ENCODE measurements at regions not wholly inside any gene's neighbourhood (a gene's known extent, or its start where the extent isn't known, plus 50 kb on each side); places are given as distances from the start of the nearest gene placed in this dataset.
"Not testable (repeated sequence)": the region's sequence is repeated elsewhere in the genome, so short reads cannot be mapped to it uniquely, and the experiment has no call there.

DNA sequence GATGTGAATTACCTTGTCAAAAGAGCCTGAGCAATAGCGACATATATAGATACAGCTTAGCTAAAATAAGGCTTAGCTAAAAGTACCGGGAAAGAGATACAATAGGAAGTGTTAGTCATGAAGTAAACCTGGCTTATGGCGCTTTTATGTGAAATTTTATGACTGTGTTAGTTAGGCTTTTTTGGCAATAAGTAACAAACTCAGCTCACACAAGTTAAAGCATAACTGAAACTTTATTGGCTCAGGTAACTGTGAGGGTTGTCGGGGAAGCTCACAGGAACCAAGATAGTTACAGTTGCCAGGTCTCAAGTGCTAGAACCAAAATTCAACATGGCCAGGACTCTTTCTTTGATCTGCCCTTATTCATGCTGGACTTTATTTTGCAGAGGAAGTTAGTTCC, 925.0 kb upstream of the GYPC start:
- H3K4me3 Mint-ChIP-seq, result no peak overlapping the region
- DNase-seq (ENCODE audit: low spot score) (no peak), ATAC-seq (no peak)
- H3K27me3 Mint-ChIP-seq, result no peaks in the 10 kb centered on the region
- peaks cover 20% of the 10 kb centered on the region for H3K9me3 Mint-ChIP-seq
- no peak overlapping the region for H3K27ac Mint-ChIP-seq
- H3K36me3 Mint-ChIP-seq, result no peaks in the 10 kb centered on the region
- H3K4me1 Mint-ChIP-seq (ENCODE audit: low read depth in 2 of 2), result no peaks in the 10 kb centered on the region

DNA sequence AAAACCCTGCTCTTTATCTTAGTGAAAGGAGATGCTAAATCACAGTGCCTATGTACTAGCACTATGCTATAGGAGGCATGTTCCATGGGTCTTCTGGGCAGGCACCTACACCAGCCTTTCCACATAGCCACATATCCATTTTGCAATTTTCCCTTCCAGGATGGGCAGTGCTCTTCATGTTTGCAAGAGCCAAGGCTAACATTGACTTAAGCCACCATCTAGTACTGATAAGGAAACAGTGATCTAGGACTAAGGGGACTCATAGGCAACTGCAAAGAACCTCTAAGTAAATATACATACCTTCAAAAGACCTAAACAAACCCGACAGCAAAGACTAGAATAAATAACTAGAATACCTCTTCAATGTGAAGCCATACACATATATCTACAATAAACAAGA, 919.7 kb upstream of the GYPC start:
- H3K4me1 Mint-ChIP-seq (ENCODE audit: low read depth in 2 of 2), result no peaks in the 10 kb centered on the region
- H3K9me3 Mint-ChIP-seq, result peaks cover 22% of the 10 kb centered on the region
- H3K27ac Mint-ChIP-seq, result no peak overlapping the region
- peaks cover 6% of the 10 kb centered on the region for H3K36me3 Mint-ChIP-seq
- no peaks in the 10 kb centered on the region for H3K27me3 Mint-ChIP-seq
- DNase-seq (ENCODE audit: low spot score) (no peak), ATAC-seq (no peak)
- no peak overlapping the region for H3K4me3 Mint-ChIP-seq

DNA sequence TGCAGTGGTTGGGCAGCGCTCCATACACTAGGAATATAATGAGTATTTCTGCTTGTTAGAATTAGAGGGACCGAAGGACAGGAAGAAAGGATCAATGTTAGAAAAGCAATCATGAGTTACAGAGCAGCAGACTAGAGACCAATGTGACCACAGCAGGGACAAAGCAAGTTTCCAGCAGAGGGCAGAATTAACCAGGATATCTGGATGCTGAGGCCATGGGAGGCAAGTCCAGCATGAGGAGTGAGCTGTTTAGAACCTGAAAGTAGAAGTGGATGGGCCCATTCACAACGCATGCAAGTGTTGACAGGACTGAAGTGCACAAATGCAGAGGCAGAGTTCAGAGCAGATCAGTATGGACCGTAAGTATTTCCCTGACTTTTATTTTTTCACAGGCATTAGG, 910.4 kb upstream of the GYPC start:
- ATAC-seq (no peak), DNase-seq (ENCODE audit: low spot score) (no peak)
- Mint-ChIP-seq H3K27ac (no peak overlapping the region), H3K9me3 (peaks cover 21% of the 10 kb centered on the region), H3K4me3 (no peak overlapping the region), H3K4me1 (ENCODE audit: low read depth in 2 of 2) (no peaks in the 10 kb centered on the region), H3K27me3 (no peaks in the 10 kb centered on the region), H3K36me3 (no peaks in the 10 kb centered on the region)

DNA sequence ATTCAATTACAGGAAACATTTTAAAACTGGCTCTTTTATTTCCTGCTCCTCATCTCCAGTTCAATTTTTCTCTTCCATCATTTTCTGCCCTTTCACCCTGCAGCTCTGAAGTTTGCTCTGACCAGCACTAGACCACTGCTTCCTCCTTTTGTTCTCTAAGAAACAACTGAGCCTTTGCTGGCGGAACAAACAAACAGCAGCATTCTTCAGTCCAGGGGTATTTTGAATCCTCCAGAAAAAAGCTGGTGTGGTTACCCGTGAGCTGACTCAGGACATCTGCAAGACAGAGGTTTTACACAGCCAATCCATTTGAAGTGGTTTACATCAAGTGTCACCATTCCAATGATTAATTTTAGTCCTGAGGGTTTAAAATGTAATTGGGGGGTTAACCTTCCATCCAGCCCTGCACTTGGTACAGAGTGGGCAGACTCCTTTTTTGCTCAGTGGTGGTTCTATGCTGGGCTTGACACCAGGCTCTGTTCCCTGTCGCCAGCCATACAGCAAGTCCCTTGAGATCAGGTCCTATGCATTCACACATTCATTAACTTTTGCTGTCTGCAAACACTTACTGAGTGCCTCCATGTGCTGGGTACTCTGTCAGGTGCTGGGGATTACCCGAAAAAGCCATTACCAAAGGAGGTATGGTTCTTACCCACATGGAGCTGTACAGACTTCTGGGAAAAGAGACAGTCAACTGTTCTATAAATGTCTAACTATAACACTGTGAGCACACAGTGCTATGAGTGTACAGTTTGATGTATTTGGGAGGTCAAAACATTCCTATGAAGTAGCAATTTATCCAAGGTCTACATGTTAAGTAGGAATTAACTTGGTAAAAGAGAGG, 909.4 kb upstream of the GYPC start:
- no peak overlapping the region for H3K27ac Mint-ChIP-seq
- H3K27me3 Mint-ChIP-seq, result no peaks in the 10 kb centered on the region
- no peaks in the 10 kb centered on the region for H3K36me3 Mint-ChIP-seq
- no peak overlapping the region for H3K4me3 Mint-ChIP-seq
- DNase-seq (ENCODE audit: low spot score) (no peak), ATAC-seq (no peak)
- peaks cover 17% of the 10 kb centered on the region for H3K9me3 Mint-ChIP-seq
- H3K4me1 Mint-ChIP-seq (ENCODE audit: low read depth in 2 of 2), result no peaks in the 10 kb centered on the region

DNA sequence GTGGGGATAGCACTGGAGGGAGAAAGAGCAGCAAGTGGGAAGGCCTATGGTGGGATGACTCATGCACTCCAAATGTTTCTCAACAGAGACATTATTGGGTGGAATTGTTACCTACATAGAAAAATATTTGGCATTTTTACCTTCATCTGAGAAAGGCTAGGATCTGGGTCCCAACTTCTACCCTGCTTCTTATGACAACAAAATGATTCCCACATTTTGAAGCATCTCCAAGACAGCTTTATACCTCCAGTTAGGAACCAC, 908.9 kb upstream of the GYPC start:
- ATAC-seq (no peak), DNase-seq (ENCODE audit: low spot score) (no peak)
- Mint-ChIP-seq H3K36me3 (no peaks in the 10 kb centered on the region), H3K4me1 (ENCODE audit: low read depth in 2 of 2) (no peaks in the 10 kb centered on the region), H3K27ac (no peak overlapping the region), H3K27me3 (no peaks in the 10 kb centered on the region), H3K4me3 (no peak overlapping the region), H3K9me3 (peaks cover 17% of the 10 kb centered on the region)

DNA sequence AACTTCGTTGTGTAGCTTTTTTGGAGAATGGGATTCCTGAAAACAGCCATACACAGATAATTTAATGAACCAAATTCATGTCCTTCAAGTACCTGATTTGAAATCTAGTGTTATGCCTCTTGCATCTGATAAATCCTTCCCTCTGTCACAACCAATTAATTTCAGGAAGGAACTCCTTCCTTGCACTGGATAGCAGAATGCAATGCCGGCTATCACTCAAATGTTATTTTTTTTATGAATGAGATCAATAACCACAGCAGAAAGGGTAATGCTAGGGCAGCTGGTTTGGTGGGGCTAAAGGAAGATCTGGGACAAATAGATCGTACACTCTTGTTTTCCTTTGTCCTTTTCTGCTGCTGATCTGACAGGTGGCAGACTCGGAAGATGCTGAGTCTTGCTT, 899.5 kb upstream of the GYPC start:
- H3K9me3 Mint-ChIP-seq, result peaks cover 11% of the 10 kb centered on the region
- H3K4me3 Mint-ChIP-seq, result no peak overlapping the region
- no peaks in the 10 kb centered on the region for H3K27me3 Mint-ChIP-seq
- ATAC-seq, result no peak
- no peak for DNase-seq (ENCODE audit: low spot score)
- no peak overlapping the region for H3K27ac Mint-ChIP-seq
- H3K36me3 Mint-ChIP-seq, result no peaks in the 10 kb centered on the region
- no peaks in the 10 kb centered on the region for H3K4me1 Mint-ChIP-seq (ENCODE audit: low read depth in 2 of 2)

DNA sequence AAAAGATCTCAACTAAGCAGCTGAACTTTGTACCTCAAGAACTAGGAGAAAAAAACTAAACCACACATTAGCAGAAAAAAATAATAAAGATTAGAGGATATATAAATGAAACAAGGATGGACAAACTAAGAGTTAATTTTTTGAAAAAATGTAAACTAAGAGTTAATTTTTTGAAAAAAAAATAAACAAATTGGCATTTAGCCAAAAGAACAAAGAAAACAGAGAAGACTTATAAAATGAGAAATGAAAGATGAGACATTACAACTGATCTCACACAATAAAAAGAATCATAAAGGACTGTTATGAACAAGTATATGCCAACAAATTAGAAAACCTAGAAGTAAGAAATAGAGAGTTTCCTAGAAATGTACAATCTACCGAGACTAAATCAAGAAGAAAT, 859.2 kb upstream of the GYPC start:
- peaks cover 9% of the 10 kb centered on the region for H3K36me3 Mint-ChIP-seq
- no peak for DNase-seq (ENCODE audit: low spot score)
- H3K4me1 Mint-ChIP-seq (ENCODE audit: low read depth in 2 of 2), result no peaks in the 10 kb centered on the region
- H3K27me3 Mint-ChIP-seq, result no peaks in the 10 kb centered on the region
- no peak for ATAC-seq
- H3K27ac Mint-ChIP-seq, result no peak overlapping the region
- H3K4me3 Mint-ChIP-seq, result no peak overlapping the region
- H3K9me3 Mint-ChIP-seq, result peaks cover 13% of the 10 kb centered on the region

DNA sequence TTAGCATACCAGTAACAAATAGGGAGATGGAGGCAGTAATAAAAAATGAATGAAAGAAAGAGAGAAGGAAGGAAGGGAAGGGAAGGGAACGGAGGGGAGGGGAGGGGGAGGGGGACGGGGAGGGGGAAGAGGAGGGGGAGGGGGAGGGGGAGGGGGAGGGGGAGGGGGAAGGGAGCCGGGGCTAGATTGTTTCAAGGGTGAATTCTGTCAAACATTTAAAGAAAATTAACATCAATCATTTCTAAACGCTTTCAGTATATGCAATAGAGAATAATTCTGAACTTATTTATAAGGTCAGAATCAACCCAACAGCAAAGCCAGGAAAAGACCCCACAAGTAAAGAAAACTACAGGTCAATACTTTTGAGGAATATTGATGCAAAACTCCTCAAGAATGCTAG, 858.8 kb upstream of the GYPC start:
- ATAC-seq, result no peak
- H3K27ac Mint-ChIP-seq, result no peak overlapping the region
- H3K36me3 Mint-ChIP-seq, result peaks cover 9% of the 10 kb centered on the region
- no peak for DNase-seq (ENCODE audit: low spot score)
- H3K4me3 Mint-ChIP-seq, result no peak overlapping the region
- H3K4me1 Mint-ChIP-seq (ENCODE audit: low read depth in 2 of 2), result no peaks in the 10 kb centered on the region
- peaks cover 11% of the 10 kb centered on the region for H3K9me3 Mint-ChIP-seq
- H3K27me3 Mint-ChIP-seq, result no peaks in the 10 kb centered on the region

DNA sequence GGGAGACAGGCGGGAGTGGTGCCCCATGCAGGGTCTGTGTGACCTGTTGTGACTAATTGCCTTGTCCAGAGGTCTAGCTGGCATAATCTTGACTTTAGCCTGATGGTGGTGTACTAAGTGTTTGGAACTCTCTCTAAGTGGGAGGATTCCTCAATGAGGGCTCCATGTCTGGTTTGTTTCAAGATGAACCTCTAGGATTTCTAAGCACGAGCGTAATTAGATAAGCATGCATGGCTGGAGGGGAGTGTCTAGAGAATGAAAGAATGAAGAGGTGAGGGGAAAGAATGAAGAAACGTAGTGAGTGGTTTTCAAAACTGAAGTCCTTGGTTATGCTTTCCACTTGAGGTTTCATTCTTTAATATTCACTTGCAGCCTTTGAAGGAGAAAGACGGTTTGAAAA, 833.2 kb upstream of the GYPC start:
- peaks cover 17% of the 10 kb centered on the region for H3K9me3 Mint-ChIP-seq
- H3K4me3 Mint-ChIP-seq, result no peak overlapping the region
- no peaks in the 10 kb centered on the region for H3K36me3 Mint-ChIP-seq
- no peaks in the 10 kb centered on the region for H3K27me3 Mint-ChIP-seq
- no peaks in the 10 kb centered on the region for H3K4me1 Mint-ChIP-seq (ENCODE audit: low read depth in 2 of 2)
- no peak overlapping the region for H3K27ac Mint-ChIP-seq
- ATAC-seq (no peak), DNase-seq (ENCODE audit: low spot score) (no peak)

DNA sequence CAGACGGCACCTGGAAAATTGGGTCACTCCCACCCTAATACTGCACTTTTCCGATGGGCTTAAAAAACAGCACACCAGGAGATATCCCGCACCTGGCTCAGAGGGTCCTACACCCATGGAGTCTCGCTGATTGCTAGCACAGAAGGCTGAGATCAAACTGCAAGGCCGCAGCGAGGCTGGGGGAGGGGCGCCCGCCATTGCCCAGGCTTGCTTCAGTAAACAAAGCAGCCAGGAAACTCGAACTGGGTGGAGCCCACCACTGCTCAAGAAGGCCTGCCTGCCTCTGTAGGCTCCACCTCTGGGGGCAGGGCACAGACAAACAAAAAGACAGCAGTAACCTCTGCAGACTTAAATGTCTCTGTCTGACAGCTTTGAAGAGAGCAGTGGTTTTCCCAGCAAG, 830.2 kb upstream of the GYPC start:
- H3K9me3 Mint-ChIP-seq, result peaks cover 15% of the 10 kb centered on the region
- not testable (repeated sequence) for H3K27me3 Mint-ChIP-seq; H3K4me1 Mint-ChIP-seq (ENCODE audit: low read depth in 2 of 2); DNase-seq (ENCODE audit: low spot score); H3K36me3 Mint-ChIP-seq; ATAC-seq; H3K4me3 Mint-ChIP-seq; H3K27ac Mint-ChIP-seq

DNA sequence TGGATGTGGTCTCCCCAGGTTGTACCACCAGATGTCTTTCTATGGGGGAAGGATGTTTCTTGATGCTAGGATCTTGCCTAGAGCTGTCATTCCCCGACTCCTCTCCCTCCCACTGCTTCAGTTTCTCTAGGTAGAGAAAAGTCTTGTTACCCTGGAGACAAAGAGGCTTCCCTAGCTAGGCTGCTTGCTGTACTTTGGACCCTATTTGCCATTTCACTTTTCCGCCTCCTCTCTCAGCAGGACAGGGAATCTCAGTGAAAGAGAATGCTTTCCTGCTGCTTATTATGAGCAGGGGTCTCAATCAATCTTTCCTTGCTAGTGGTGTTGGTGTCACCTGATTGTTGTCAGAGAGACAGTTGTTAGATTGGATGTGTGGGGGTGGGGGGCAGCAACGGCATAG, 818.8 kb upstream of the GYPC start:
- peaks cover 14% of the 10 kb centered on the region for H3K9me3 Mint-ChIP-seq
- H3K4me1 Mint-ChIP-seq (ENCODE audit: low read depth in 2 of 2), result no peaks in the 10 kb centered on the region
- H3K36me3 Mint-ChIP-seq, result no peaks in the 10 kb centered on the region
- ATAC-seq, result no peak
- H3K4me3 Mint-ChIP-seq, result no peak overlapping the region
- no peaks in the 10 kb centered on the region for H3K27me3 Mint-ChIP-seq
- DNase-seq (ENCODE audit: low spot score), result no peak
- no peak overlapping the region for H3K27ac Mint-ChIP-seq

DNA sequence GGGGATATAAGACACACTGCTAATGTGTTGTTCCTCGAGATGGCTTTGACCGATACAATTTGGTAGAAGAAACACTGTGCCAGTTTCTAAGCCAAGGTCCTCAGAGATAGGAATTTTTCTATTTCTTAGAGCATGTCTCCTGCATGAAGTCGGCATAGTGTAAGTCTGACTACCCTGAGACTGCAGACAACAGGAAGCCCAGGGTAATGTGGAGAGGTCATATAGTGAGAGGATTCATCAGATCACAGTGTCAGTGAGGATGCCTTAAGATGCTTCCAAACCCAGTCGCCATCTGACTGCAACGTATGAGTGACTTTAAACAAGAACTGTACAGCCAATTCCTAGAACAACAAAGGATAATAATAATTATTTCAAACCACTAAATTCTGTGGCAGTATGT, 818.3 kb upstream of the GYPC start:
- no peak for ATAC-seq
- no peaks in the 10 kb centered on the region for H3K4me1 Mint-ChIP-seq (ENCODE audit: low read depth in 2 of 2)
- H3K9me3 Mint-ChIP-seq, result peaks cover 15% of the 10 kb centered on the region
- no peak for DNase-seq (ENCODE audit: low spot score)
- no peaks in the 10 kb centered on the region for H3K27me3 Mint-ChIP-seq
- H3K4me3 Mint-ChIP-seq, result no peak overlapping the region
- H3K27ac Mint-ChIP-seq, result no peak overlapping the region
- H3K36me3 Mint-ChIP-seq, result no peaks in the 10 kb centered on the region

DNA sequence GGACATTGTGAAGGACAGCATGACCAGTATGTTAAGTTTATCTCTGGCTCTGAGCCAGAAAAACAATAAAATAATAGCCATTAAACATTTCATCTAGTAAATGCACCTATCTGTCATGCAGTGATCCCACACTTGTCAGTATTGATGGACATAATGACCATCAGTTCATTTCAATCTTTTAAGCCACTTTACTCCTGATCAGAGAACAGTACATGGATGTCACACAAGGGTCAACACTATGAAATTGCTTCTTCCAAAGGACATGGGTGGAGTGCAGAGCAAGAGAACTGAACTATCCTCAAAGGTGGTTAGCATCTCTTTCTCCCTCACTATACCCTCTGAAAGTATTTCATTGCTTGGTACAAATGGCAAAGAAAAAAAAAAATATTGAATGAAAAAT, 816.0 kb upstream of the GYPC start:
- H3K9me3 Mint-ChIP-seq, result peaks cover 16% of the 10 kb centered on the region
- H3K36me3 Mint-ChIP-seq, result no peaks in the 10 kb centered on the region
- no peak overlapping the region for H3K4me3 Mint-ChIP-seq
- ATAC-seq (no peak), DNase-seq (ENCODE audit: low spot score) (no peak)
- no peak overlapping the region for H3K27ac Mint-ChIP-seq
- H3K27me3 Mint-ChIP-seq, result no peaks in the 10 kb centered on the region
- no peaks in the 10 kb centered on the region for H3K4me1 Mint-ChIP-seq (ENCODE audit: low read depth in 2 of 2)

DNA sequence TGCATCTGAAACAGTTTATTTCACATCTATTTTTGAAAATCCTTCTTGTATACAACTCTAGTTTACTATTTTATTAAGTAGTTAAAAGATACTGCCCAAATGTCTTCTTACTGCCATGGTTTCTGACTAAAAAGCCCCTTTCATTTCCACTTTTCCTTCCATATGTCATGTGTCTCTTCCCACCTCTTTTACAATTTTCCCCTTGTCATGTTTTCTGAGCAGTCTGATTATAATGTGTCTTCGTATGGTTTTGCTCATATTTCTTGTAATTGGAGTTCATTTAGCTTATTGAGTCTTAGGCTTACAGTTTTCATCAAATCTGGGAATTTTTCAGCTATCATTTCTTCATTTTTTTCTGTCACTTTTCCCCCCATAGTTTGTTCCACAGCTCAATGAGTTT, 813.9 kb upstream of the GYPC start:
- H3K27me3 Mint-ChIP-seq, result no peaks in the 10 kb centered on the region
- H3K4me1 Mint-ChIP-seq (ENCODE audit: low read depth in 2 of 2), result no peaks in the 10 kb centered on the region
- no peaks in the 10 kb centered on the region for H3K36me3 Mint-ChIP-seq
- ATAC-seq (no peak), DNase-seq (ENCODE audit: low spot score) (no peak)
- no peak overlapping the region for H3K27ac Mint-ChIP-seq
- no peak overlapping the region for H3K4me3 Mint-ChIP-seq
- H3K9me3 Mint-ChIP-seq, result peaks cover 28% of the 10 kb centered on the region

DNA sequence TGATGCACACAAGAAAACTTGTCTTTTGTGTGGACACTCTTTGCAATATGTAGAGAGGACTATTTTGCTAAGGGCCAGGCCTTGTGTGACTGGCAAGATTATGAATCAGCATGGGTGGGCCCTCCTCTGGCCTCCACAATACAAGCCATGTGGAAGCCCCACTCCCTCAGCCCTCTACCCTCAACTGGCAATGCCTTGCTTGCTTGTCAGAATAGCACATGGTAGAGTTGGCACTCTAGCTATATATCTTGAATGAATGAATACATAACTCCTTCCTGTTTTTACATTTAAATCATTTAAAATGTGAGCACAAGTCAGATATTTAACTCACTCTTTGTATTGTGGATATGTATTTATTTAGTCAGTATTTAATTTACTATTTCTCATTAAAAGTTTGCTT, 805.4 kb upstream of the GYPC start:
- Mint-ChIP-seq H3K9me3 (peaks cover 18% of the 10 kb centered on the region), H3K4me3 (no peak overlapping the region), H3K27ac (no peak overlapping the region), H3K27me3 (no peaks in the 10 kb centered on the region), H3K4me1 (ENCODE audit: low read depth in 2 of 2) (no peaks in the 10 kb centered on the region), H3K36me3 (no peaks in the 10 kb centered on the region)
- ATAC-seq (no peak), DNase-seq (ENCODE audit: low spot score) (no peak)

Measured in natural killer cell treated with Interleukin-12 subunit alpha and Interleukin-12 subunit beta and Interleukin-15 and Interleukin-18, amount 100 ng/mL, for 72 hours (primary cell).